Liver (tissue), 3 donors: ENCODE measurements at regions not wholly inside any gene's neighbourhood (a gene's known extent, or its start where the extent isn't known, plus 50 kb on each side); places are given as distances from the start of the nearest gene placed in this dataset.

Experiments
- CTCF ChIP-seq: fragments of 150-350 bp; IDR thresholded peaks from 2 replicates; pipeline ENCODE4 v1.5.1; 2017; ENCODE audit warnings: improper control_type of control experiment, low read depth, low read length; ENCODE audit not compliant: missing input control
- EGR1 ChIP-seq, 2 donors: IDR thresholded peaks; 2 replicates each; pipeline ENCODE4 v1.6.1; 2016 to 2018; ENCODE audit warnings: antibody characterized with exemption in 2 of 2, low read depth in 2 of 2
- FOXA1 ChIP-seq: IDR thresholded peaks from 2 replicates; pipeline ENCODE4 v1.6.1; 2016; ENCODE audit warnings: antibody characterized with exemption
- FOXA2 ChIP-seq: IDR thresholded peaks from 2 replicates; pipeline ENCODE4 v1.6.1; 2016; ENCODE audit warnings: antibody characterized with exemption
- GABPA ChIP-seq, 2 donors: IDR thresholded peaks in 1 of 2; conservative IDR thresholded peaks in 1 of 2; 2 replicates each; pipeline ENCODE4 v1.6.1; 2016; ENCODE audit warnings: antibody characterized with exemption in 2 of 2, mild to moderate bottlenecking in 1 of 2, moderate library complexity in 1 of 2
- RAD21 ChIP-seq, 2 donors: IDR thresholded peaks; 2 replicates each; pipeline ENCODE4 v1.6.1; 2016; ENCODE audit warnings: antibody characterized with exemption in 2 of 2, mild to moderate bottlenecking in 2 of 2
- REST ChIP-seq: IDR thresholded peaks from 2 replicates; pipeline ENCODE4 v1.6.1; 2016; ENCODE audit warnings: antibody characterized with exemption, mild to moderate bottlenecking
- SP1 ChIP-seq: IDR thresholded peaks from 2 replicates; pipeline ENCODE4 v1.6.1; 2018; ENCODE audit warnings: antibody characterized with exemption, mild to moderate bottlenecking
- TAF1 ChIP-seq: conservative IDR thresholded peaks from 2 replicates; pipeline ENCODE4 v1.6.1; 2016; ENCODE audit warnings: antibody characterized with exemption, mild to moderate bottlenecking
- donor health status: healthy.
- donor health status: healthy.

- TF ChIP-seq GABPA (IDR thresholded peaks at IDR 0.05 in 1 of 2, conservative IDR thresholded peaks at IDR 0.05 in 1 of 2) (no peak), CTCF (no peak), TAF1 (no peak), RAD21 (IDR thresholded peaks at IDR 0.05) (no peak), REST (no peak), SP1 (no peak), FOXA2 (no peak), EGR1 (IDR thresholded peaks at IDR 0.05; ENCODE audit: low read depth in 2 of 2) (no peak), FOXA1 (no peak)
Measured at GRCh38 chr2:107529146-107529545, 297.5 kb upstream of the RGPD4 start.
